ENCODE measurements at regions not wholly inside any gene's neighbourhood (a gene's known extent, or its start where the extent isn't known, plus 50 kb on each side); places are given as distances from the start of the nearest gene placed in this dataset.

- Histone ChIP-seq H3K9ac (ENCODE audit: low read length) (no peak overlapping the region), H3K36me3 (ENCODE audit: low read depth, low read length) (no peaks in the 10 kb centered on the region), H3K4me3 (ENCODE audit: low read length) (no peak overlapping the region), H3F3A (ENCODE audit: low read length, unreplicated experiment) (no peaks in the 10 kb centered on the region), H2AFZ (ENCODE audit: low read length) (no peak overlapping the region), H3K27me3 (ENCODE audit: low read length) (no peaks in the 10 kb centered on the region), H3K4me2 (ENCODE audit: low read length) (no peak overlapping the region), H3K9me3 (ENCODE audit: low read length) (no peaks in the 10 kb centered on the region), H3K4me1 (ENCODE audit: insufficient read depth, low read length) (no peaks in the 10 kb centered on the region), H3K79me2 (ENCODE audit: low read length) (no peaks in the 10 kb centered on the region), H4K20me1 (ENCODE audit: low read length) (no peaks in the 10 kb centered on the region), H3K9me2 (replicated peaks; ENCODE audit: low read length) (no peaks in the 10 kb centered on the region), H3K27ac (ENCODE audit: low read length) (no peak overlapping the region)
- DNase-seq (no peak), ATAC-seq (no peak)
- CTCF ChIA-PET = no interaction called here
- intact Hi-C loops (cut with micrococcal nuclease) = no loop called here
- POLR2A ChIA-PET (ENCODE audit: unreplicated experiment) = no interaction called here
- BruUV-seq (replicated peaks) = no TSS peak
- TF ChIP-seq EZH2phosphoT487 (IDR thresholded peaks at IDR 0.05; ENCODE audit: borderline replicate concordance, low read length) = no peak
- TF ChIP-seq EZH2 (IDR thresholded peaks at IDR 0.05; ENCODE audit: low read length, unreplicated experiment) = no peak
- no peak for TF ChIP-seq CTCF (conservative IDR thresholded peaks at IDR 0.05; ENCODE audit: low read depth, low read length)
Observed at GRCh38 chr13:68690567-68690966, 1417.1 kb upstream of the ATXN8OS start.

GRCh38 chr13:68676513-68677115 lies 1431.0 kb upstream of the ATXN8OS start:
- TF ChIP-seq EZH2phosphoT487 (IDR thresholded peaks at IDR 0.05; ENCODE audit: borderline replicate concordance, low read length) (no peak), CTCF (conservative IDR thresholded peaks at IDR 0.05; ENCODE audit: low read depth, low read length) (no peak), EZH2 (IDR thresholded peaks at IDR 0.05; ENCODE audit: low read length, unreplicated experiment) (no peak)
- Histone ChIP-seq H2AFZ (ENCODE audit: low read length) (no peak overlapping the region), H3K4me2 (ENCODE audit: low read length) (no peak overlapping the region), H3K9me2 (replicated peaks; ENCODE audit: low read length) (no peaks in the 10 kb centered on the region), H3K9me3 (ENCODE audit: low read length) (no peaks in the 10 kb centered on the region), H3K4me1 (ENCODE audit: insufficient read depth, low read length) (no peaks in the 10 kb centered on the region), H3F3A (ENCODE audit: low read length, unreplicated experiment) (no peaks in the 10 kb centered on the region), H3K79me2 (ENCODE audit: low read length) (no peaks in the 10 kb centered on the region), H3K9ac (ENCODE audit: low read length) (no peak overlapping the region), H3K27ac (ENCODE audit: low read length) (no peak overlapping the region), H3K27me3 (ENCODE audit: low read length) (no peaks in the 10 kb centered on the region), H3K36me3 (ENCODE audit: low read depth, low read length) (no peaks in the 10 kb centered on the region), H4K20me1 (ENCODE audit: low read length) (no peaks in the 10 kb centered on the region), H3K4me3 (ENCODE audit: low read length) (no peak overlapping the region)
- POLR2A ChIA-PET (ENCODE audit: unreplicated experiment) = no interaction called here
- intact Hi-C loops (cut with micrococcal nuclease) = no loop called here
- no peak for DNase-seq
- CTCF ChIA-PET = no interaction called here
- BruUV-seq (replicated peaks) = no TSS peak
- ATAC-seq = no peak

- ATAC-seq (no peak), DNase-seq (no peak)
- BruUV-seq (replicated peaks) = no TSS peak
- no peak overlapping the region for H3K4me3 ChIP-seq (ENCODE audit: low read length)
- H3K36me3 ChIP-seq (ENCODE audit: low read depth, low read length) = no peaks in the 10 kb centered on the region
- H3K9ac ChIP-seq (ENCODE audit: low read length) = no peak overlapping the region
- H2AFZ ChIP-seq (ENCODE audit: low read length) = no peak overlapping the region
- H3K9me3 ChIP-seq (ENCODE audit: low read length) = no peaks in the 10 kb centered on the region
- POLR2A ChIA-PET (ENCODE audit: unreplicated experiment) = no interaction called here
- H3K27ac ChIP-seq (ENCODE audit: low read length) = no peak overlapping the region
- no peak overlapping the region for H3K4me2 ChIP-seq (ENCODE audit: low read length)
- no peaks in the 10 kb centered on the region for H3F3A ChIP-seq (ENCODE audit: low read length, unreplicated experiment)
- no peaks in the 10 kb centered on the region for H3K9me2 ChIP-seq (replicated peaks; ENCODE audit: low read length)
- CTCF ChIA-PET = no interaction called here
- no peaks in the 10 kb centered on the region for H3K79me2 ChIP-seq (ENCODE audit: low read length)
- intact Hi-C loops (cut with micrococcal nuclease) = no loop called here
- H3K27me3 ChIP-seq (ENCODE audit: low read length) = no peaks in the 10 kb centered on the region
- no peaks in the 10 kb centered on the region for H3K4me1 ChIP-seq (ENCODE audit: insufficient read depth, low read length)
- H4K20me1 ChIP-seq (ENCODE audit: low read length) = no peaks in the 10 kb centered on the region
- TF ChIP-seq EZH2 (IDR thresholded peaks at IDR 0.05; ENCODE audit: low read length, unreplicated experiment) (no peak), CTCF (conservative IDR thresholded peaks at IDR 0.05; ENCODE audit: low read depth, low read length) (no peak), EZH2phosphoT487 (IDR thresholded peaks at IDR 0.05; ENCODE audit: borderline replicate concordance, low read length) (no peak)
Observed at GRCh38 chr13:68675209-68675608, 1432.4 kb upstream of the ATXN8OS start.

Data from PC-3 (cell line).